GM11168 (cell line): ENCODE measurements at regions not wholly inside any gene's neighbourhood (a gene's known extent, or its start where the extent isn't known, plus 50 kb on each side); places are given as distances from the start of the nearest gene placed in this dataset.

Source experiments
- in situ Hi-C: fragments of 300-500 bp; cut with MboI; formaldehyde crosslinking; loops from one replicate; pipeline ENCODE4 v1.12.0; 2022; ENCODE audit warnings: low sequenced_read_pairs; ENCODE audit not compliant: unreplicated experiment

GRCh38 chr16:85250609-85251223 is 138.4 kb upstream of the CIBAR2 start:
- in situ Hi-C loops, result no loop called here

- in situ Hi-C loops, result no loop called here
These were observed 139.0 kb upstream of the CIBAR2 start for GRCh38 chr16:85251225-85251760.

DNA sequence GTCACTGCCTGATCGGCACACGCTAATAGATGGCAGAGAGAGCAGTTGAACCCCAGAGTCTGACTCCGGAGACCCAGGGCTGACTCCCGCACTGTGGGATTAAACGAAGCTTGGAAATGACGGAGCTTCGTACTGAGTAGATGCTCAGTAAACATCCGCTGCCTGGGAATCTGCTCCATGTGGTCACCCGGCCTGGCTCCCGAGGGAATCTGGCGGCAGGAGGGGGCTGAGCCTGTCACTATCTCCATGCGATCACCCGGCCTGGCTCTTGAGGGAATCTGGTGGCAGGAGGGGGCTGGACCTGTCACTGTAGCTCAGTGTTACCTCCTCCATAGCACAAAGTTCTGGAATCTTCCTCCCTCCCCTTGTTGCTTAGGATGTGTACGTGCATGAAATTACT is 139.7 kb upstream of the CIBAR2 start:
- in situ Hi-C loops, result no loop called here

DNA sequence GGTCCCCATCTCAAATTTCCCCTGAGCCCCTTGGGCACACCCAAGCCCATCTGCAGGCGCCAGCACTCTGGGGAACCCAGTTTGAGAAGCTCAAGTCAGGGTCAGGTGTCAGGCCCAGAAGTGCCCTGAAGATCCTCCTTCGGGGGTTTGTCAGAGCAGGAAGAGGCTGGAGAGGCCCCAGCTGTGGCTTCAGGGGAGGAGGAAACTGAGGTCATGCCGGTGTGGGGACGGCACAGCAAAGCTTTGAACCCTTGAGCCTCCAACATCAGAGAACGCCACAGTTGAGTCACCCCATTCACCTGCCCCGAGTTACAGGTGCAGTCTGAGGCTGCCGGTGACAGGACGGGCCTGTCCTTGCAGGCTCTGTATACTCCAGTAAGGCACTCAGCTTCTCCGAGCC is 140.2 kb upstream of the CIBAR2 start:
- in situ Hi-C loops, result no loop called here

DNA sequence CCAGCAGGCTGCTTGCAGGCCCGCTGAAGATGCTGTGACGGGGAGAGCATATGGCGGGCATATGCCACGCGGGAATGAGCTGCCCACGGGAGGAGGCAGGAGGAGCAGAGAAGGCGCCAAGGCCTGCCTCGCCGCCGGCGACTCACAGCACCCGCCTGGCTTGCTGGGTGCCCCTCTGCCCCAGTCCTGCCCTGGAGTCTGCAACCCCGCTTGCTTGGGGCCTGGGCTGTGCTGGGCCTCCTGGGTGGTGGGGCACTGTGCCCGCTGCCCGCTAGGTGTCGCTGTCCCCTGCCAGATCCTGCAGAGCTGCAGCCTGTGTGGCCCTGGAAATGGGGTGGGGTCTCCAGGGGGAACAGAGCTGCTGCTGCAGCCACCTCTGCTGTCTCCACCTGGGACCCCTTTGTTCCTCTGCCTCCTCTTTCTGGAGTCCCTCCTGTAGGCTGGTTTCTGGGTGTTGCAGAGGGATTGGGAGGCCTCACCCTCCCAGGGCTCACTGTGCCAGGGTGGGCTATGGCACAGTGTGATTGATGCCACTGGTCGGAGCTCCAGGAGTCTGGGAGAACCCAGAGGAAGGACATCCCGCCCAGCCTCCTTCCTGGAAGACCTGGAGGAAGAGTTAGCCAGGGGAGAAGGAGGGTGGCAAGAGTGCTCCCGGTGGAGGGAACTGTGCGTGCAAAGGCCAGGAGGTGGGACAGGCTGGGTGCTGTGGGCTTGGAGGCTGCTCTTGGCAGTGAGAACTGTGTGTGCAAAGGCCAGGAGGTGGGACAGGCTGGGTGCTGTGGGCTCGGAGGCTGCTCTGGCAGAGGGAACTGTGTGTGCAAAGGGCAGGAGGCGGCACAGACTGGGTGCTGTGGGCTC is 141.0 kb upstream of the CIBAR2 start:
- in situ Hi-C loops, result no loop called here

DNA sequence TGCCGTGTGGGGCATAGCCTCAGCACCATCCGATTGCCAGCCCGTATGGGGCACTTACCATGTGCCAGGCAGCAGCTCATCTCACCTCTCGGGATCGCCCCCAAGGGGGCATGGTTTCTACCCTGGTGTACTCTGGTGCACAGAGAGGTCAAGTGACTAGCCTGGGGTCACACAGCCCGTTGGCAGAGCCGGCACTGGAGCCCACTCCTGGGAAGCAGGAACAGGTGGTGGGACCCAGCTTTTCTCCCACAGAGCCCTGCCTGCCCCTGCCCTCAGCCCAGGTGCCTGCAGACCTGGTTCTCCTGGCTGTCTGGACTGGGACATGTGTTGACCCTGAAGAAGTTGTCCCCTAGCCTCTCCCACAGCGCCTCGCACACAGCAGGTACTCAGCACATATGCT is 141.8 kb upstream of the CIBAR2 start:
- in situ Hi-C loops, result no loop called here

DNA sequence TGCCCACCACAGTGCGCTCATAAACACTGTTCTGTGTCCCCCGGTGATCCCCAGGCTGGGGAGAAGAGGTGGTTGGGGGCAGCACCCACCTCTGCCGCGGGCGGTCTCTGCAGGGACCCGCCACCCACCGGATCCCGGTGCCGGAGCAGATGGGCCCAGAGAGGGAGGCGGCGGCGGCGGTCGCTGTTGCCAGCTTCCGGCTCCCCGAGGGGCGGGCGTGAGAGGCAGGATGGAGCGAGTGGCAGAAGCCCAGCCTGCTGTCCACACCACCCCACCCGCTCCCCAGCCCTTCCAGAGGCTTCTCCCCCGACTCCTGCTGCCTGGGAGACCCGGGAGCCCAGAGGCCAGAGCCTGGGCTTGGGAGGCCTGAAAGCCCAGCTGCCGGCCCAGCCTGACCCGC is 142.6 kb upstream of the CIBAR2 start:
- in situ Hi-C loops, result no loop called here

GRCh38 chr16:85255777-85256176 is 143.5 kb upstream of the CIBAR2 start:
- in situ Hi-C loops, result no loop called here

DNA sequence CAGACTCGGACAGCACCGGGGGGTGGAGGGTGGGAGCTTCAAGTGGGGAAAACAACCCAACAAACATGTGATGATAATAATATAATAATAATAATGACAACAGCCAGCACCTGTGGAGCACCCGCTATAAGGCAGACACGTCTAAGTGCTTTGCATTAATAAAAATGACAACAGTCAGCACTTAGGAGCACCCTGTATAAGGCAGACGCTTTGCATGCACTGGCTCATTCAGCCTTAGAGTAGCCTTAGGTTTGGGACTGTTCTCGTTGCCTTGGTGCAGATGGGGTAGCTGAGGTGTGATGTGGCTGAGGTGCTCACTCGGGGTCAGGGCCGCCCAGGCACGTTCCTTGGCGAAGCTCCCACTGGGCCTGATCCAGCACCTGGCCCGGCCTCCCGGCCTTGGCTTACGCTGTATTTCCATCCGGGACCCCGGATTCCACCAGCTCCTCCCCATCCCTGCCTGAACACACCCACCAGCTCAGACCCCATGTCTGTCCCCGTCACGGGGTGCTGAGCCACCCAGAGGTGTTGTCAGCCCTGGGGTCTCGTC is 144.0 kb upstream of the CIBAR2 start:
- in situ Hi-C loops, result no loop called here

DNA sequence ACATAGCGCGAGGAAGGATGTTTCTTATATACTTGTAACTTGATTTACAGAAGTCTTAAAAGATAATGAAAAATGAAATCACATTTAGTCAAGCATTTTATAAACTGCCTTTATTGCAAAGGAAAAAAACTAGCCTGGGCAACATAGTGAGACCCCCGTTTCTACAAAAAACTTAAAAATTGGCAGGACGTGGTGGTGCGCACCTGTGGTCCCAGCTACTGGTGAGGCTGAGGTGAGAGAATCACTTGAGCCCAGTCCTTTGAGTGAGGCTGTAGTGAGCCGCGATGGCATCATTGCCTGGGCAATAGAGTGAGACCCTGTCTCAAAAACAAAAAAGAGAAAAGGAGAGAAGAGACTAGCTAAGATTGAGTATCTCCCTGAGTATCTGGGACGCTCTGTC is 145.2 kb upstream of the CIBAR2 start:
- in situ Hi-C loops, result no loop called here

GRCh38 chr16:85258166-85258565 is 145.9 kb upstream of the CIBAR2 start:
- in situ Hi-C loops, result no loop called here

DNA sequence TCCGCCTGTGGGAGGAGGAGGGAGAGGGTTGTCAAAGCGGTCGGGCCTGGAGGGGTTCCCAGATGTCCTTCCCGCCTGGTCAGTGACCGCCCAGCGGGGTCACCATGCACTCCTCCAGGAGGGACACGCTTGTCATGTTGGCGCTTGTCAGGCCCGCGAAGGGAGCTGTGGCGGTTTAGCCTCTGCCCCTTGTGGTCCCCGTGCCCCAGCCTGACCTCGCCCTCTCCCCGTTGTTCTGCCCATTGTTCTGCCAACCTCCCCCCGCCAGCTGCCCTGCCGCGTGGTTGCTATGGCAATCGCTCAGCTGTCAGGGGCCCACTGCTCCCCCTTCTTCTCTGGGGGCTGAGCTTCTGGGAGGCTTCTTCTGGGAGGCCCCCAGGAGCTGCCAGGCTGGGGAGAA is 146.4 kb upstream of the CIBAR2 start:
- in situ Hi-C loops, result no loop called here

DNA sequence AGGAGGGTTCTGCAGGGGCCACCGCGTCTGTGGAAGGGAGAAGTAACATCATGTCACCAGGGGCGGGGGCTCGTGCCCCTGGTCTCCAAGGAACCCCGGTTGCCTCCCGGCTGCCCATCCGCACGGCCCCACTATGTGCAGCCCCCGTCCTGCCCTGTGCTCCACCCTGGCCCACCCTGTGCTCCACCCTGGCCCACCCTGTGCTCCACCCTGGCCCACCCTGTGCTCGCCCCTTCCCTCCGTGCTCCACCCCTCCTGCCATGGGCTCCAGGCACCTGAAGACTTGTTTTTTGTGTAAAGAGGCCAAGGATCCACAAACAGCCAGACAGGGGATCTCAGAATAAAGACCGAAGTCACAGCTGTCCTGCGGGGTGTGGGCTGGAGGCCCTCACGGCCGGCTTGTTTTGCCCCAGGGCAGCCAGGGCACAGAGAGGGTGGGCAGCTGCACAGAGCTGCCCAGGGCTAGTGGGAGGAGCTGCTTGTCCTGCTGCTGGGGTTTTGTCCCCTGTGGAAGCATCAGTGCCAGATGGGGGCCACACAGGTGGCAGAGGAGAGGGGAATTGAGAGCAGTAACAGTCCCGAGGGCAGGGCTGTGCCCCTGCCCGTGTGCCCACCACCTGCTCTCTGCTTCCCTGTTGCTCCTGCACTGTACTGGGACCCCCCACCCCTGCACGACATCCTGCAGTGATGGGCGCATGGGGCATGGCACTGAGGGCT is 147.0 kb upstream of the CIBAR2 start:
- in situ Hi-C loops, result no loop called here

DNA sequence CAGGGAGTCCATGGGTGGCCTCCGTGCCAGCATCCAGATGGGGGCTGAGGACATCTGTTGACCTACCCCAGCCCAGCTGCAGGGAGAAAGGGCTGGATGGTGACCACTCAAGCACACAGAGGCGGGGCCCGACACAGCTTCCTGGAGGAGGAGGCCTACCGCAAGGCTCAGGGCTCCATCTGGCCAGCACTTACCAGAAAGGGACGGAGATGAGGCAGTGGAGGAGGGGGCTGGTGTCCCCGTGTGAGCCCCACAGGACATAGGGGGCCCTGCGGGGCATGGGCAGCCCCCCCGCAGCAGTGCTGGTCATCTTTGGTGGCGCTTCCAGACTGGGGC is 147.5 kb upstream of the CIBAR2 start:
- in situ Hi-C loops, result no loop called here

- in situ Hi-C loops, result no loop called here
These were observed 148.9 kb upstream of the CIBAR2 start for GRCh38 chr16:85261204-85261603.

- in situ Hi-C loops, result no loop called here
These were observed 149.6 kb upstream of the CIBAR2 start for GRCh38 chr16:85261657-85262557.

DNA sequence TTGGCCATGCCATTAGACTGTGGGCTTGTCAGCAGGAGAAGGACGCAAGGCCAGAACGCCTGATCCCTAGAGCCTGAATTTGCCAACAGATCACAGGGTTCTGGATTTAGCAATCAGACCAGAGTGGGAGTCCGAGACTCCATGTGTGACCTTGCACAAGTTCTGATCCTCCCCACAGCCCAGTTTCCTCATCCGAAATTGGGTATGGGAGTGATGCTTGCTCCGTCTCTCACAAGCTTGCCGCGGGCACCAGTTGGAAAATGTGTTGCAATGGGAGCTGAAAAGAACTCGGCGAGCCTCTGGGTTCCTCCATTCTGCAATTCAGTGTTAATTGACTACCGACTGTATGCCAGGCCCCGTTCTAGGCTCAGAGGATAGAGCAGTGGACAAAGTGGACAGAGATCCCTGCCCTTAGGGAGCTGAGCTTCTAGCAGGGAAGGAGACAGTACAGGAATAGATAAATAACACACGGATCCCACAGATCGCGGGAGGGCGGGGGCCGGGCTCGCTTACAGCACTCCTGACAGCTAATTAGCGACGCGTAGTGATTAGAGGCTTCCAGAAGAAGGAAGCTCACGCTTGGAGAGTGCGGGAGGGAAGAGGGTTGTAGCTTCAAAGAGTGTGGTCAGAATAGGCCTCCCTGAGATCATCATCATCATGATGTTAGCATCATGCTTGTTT is 150.4 kb upstream of the CIBAR2 start:
- in situ Hi-C loops, result no loop called here

DNA sequence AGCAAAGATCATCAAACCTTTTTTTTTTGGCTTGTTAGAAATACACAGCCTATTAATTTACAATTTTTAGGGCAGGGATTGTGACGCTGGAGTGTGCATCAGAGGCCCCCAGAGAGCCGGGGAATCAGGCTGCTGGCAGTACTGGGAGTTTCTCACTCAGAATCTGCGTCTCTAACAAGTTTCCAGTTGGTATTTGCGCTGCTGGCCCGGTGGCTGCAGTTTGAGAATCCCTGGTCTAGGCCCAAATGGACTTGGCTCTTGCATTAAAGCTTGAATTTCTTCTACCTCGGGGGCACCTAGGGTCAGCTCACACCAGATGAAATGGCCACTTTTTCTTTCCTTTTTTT is 150.9 kb upstream of the CIBAR2 start:
- in situ Hi-C loops, result no loop called here

DNA sequence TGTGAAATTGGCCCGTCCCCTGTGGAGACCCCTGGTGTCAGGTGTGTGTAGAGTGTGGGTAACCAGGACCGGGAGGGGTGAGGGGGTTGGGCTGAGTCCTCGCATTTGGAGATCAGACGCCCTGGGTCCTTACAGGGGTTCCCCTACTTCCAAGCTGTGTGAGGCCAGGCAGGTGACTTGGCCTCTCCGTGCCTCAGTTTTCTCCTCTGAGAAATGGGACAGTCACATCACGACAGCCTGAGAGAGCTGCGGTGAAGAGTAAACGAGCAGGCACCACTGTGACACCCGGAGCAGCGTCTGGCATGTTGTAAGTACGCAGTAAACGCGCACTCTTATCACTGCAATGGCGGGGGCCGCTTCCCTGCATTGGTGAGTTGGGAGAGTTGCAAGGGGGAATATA is 152.5 kb upstream of the CIBAR2 start:
- in situ Hi-C loops, result no loop called here
